Stimulated activated naive CD8-positive, alpha-beta T cell treated with anti-CD3 and anti-CD28 coated beads, Interleukin-15, amount 100 ng/mL, for 72 hours (primary cell): ENCODE measurements at regions not wholly inside any gene's neighbourhood (a gene's known extent, or its start where the extent isn't known, plus 50 kb on each side); places are given as distances from the start of the nearest gene placed in this dataset.
"Not testable (repeated sequence)": the region's sequence is repeated elsewhere in the genome, so short reads cannot be mapped to it uniquely, and the experiment has no call there.

ENCODE experiments used
- ATAC-seq: fragments of 150-1000 bp; cut with Tn5 transposase; 2 replicates; pipeline ENCODE4 v1.10.0; 2021; ENCODE audit warnings: mild to moderate bottlenecking, moderate library complexity
- DNase-seq, 2 donors: peaks; one replicate each; pipeline ENCODE4 v3.0.0; 2021 to 2022
- H3K27ac Mint-ChIP-seq, 2 donors: one replicate each; pipeline ENCODE4 v1.8.0; 2022; ENCODE audit warnings: mild to moderate bottlenecking in 2 of 2, mixed read lengths in 2 of 2, moderate library complexity in 2 of 2
- H3K27me3 Mint-ChIP-seq: one replicate; pipeline ENCODE4 v1.8.0; 2022; ENCODE audit warnings: mixed read lengths
- H3K4me1 Mint-ChIP-seq: one replicate; pipeline ENCODE4 v1.8.0; 2022; ENCODE audit warnings: mild to moderate bottlenecking, mixed read lengths
- H3K4me3 Mint-ChIP-seq, 2 donors: one replicate each; pipeline ENCODE4 v1.8.0; 2022; ENCODE audit warnings: mild to moderate bottlenecking in 2 of 2, mixed read lengths in 2 of 2, moderate library complexity in 1 of 2
- H3K9me3 Mint-ChIP-seq, 2 donors: one replicate each; pipeline ENCODE4 v1.8.0; 2022; ENCODE audit warnings: mixed read lengths in 2 of 2

DNA sequence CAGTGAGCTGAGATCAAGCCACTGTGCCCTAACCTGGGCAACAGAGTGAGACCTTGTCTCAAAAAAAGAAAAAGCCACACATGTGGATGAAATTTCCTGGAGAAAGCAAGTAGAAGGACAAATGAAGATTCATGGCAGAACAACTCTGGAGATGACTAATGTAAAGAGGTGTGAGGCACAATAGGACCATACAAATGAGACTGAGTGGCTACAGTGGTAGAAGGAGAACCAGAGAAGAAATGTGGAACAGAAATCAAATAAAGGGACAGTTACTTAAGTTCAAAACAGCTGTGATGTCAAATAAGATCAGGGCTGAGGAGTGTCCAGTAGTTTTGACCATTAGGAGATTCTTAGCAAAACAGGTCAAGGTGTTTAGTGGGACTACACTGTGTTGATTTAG lies 130.9 kb upstream of the CDK6 start:
- H3K27ac Mint-ChIP-seq, result no peak overlapping the region
- H3K27me3 Mint-ChIP-seq, result no peaks in the 10 kb centered on the region
- DNase-seq (no peak), ATAC-seq (peak; percentile 58)
- H3K4me1 Mint-ChIP-seq, result peaks cover 22% of the 10 kb centered on the region
- peaks cover 3 to 4% of the 10 kb centered on the region in 2 donors for H3K9me3 Mint-ChIP-seq
- H3K4me3 Mint-ChIP-seq, result no peak overlapping the region

DNA sequence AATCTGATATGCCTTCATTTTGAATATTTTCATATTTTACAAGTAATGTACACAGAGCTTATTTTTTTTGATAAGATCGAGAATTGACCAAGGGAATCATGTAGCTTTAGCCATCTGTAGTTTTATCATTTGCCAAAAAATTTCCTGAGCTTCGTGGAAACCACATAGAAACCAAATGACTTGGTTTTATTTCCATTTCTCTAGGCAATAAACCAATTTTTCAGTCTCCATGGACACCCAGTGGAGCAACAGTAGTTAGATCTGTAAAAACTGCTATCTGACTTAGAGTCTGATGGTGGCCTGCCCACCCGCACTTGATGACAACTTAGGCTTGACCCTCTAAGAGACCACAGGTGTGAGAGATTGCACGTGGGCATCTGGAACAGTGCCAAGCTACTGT lies 127.8 kb upstream of the CDK6 start:
- H3K27ac Mint-ChIP-seq, result no peak overlapping the region

GRCh38 chr7:92963566-92963965 lies 127.2 kb upstream of the CDK6 start:
- Mint-ChIP-seq H3K27me3 (peaks cover 11% of the 10 kb centered on the region), H3K4me1 (peaks cover 2% of the 10 kb centered on the region), H3K27ac (no peak overlapping the region), H3K4me3 (no peak overlapping the region), H3K9me3 (peaks cover 18 to 19% of the 10 kb centered on the region in 2 donors)
- DNase-seq (no peak), ATAC-seq (no peak)

More for the DNA sequence above, 127.8 kb upstream of the CDK6 start:
- no peak for DNase-seq
- H3K4me1 Mint-ChIP-seq, result peaks cover 8% of the 10 kb centered on the region
- no peak for ATAC-seq
- peaks cover 6% of the 10 kb centered on the region for H3K27me3 Mint-ChIP-seq
- no peak overlapping the region for H3K4me3 Mint-ChIP-seq
- peaks cover 14 to 17% of the 10 kb centered on the region in 2 donors for H3K9me3 Mint-ChIP-seq

- peaks cover 6% of the 10 kb centered on the region for H3K4me1 Mint-ChIP-seq
- H3K4me3 Mint-ChIP-seq, result no peak overlapping the region
- ATAC-seq (no peak), DNase-seq (no peak)
- H3K27ac Mint-ChIP-seq, result no peak overlapping the region
- peaks cover 27% of the 10 kb centered on the region for H3K27me3 Mint-ChIP-seq
- H3K9me3 Mint-ChIP-seq, result peaks cover 34% of the 10 kb centered on the region in 2 donors
Observed at GRCh38 chr7:92961961-92962360, 125.6 kb upstream of the CDK6 start.

DNA sequence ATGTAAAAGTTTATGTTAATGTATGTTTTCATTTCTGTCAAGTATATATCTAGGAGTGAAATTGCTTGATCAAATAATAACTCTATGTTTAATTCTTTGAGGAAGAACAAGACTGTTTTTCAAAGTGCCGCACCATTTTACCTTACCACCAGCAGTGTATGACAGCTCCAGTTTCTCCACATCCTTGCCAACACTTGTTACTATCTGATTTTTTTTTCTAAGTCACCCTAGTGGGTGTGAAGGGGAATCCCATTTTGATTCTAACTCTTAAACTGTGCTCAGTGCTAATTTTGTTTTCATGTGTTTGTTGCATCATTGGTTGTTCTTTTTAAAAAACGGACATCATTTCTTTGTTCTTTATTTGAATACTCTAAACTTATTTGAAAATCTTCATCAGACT lies 120.2 kb upstream of the CDK6 start:
- Mint-ChIP-seq H3K27me3 (peaks cover 28% of the 10 kb centered on the region), H3K4me3 (no peak overlapping the region), H3K27ac (no peak overlapping the region), H3K4me1 (peaks cover 20% of the 10 kb centered on the region), H3K9me3 (peaks cover 40 to 41% of the 10 kb centered on the region in 2 donors)
- no peak for ATAC-seq
- DNase-seq, result no peak

DNA sequence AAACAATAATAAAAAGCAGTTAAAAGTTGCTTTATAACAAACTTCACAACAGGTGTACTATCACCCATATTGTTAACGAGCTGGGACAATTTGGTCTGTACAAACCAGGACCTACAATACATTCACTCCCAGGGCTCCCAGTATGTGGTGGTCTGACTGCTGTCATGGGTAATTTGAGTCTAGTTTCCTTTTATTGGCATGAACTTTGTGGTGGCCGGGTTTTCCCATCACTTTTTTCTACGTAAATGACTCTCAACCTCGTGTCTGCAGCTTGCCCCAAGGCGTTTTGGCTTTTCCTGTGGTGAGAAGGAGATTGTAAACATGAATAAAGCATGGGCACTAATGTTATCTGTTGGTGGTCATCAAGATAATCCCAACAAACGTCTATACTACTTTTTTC lies 118.7 kb upstream of the CDK6 start:
- H3K9me3 Mint-ChIP-seq, result peaks cover 36 to 40% of the 10 kb centered on the region in 2 donors
- DNase-seq (peak; percentile 34 to 79), ATAC-seq (peak; percentile 96)
- H3K27me3 Mint-ChIP-seq, result peaks cover 28% of the 10 kb centered on the region
- peaks cover 20% of the 10 kb centered on the region for H3K4me1 Mint-ChIP-seq
- H3K4me3 Mint-ChIP-seq, result no peak overlapping the region
- H3K27ac Mint-ChIP-seq, result peak overlapping the region in 1 of 2 donors; percentile 14

- peaks cover 27 to 29% of the 10 kb centered on the region in 2 donors for H3K9me3 Mint-ChIP-seq
Observed at GRCh38 chr7:92953657-92954056, 117.3 kb upstream of the CDK6 start.

DNA sequence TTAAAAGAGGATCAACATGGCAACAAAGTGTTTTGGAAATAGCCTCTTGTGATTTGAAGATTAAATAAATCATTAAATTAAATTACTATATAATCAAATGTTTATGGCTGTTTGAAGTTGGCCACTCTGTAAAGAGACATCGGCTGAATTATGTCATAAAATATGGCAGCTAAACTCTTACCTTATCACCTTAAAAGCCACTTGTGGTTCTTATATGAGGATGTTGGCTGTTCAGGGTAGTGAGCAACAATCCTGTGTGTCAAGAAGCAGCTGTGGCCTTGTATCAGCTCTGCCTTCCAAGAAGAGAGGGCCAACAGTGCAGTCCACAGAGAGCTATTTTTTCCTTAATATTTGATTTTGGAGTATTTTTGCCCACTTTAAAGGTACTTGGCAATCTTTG lies 113.4 kb upstream of the CDK6 start:
- no peak for DNase-seq
- ATAC-seq, result no peak
- Mint-ChIP-seq H3K27ac (no peak overlapping the region), H3K9me3 (peaks cover 8 to 14% of the 10 kb centered on the region in 2 donors), H3K27me3 (no peaks in the 10 kb centered on the region), H3K4me3 (no peak overlapping the region), H3K4me1 (peaks cover 9% of the 10 kb centered on the region)

More at GRCh38 chr7:92953657-92954056, 117.3 kb upstream of the CDK6 start:
- peaks cover 17% of the 10 kb centered on the region for H3K27me3 Mint-ChIP-seq
- peak; percentile 71 for ATAC-seq
- peak overlapping the region in 1 of 2 donors; percentile 42 for H3K4me3 Mint-ChIP-seq
- H3K4me1 Mint-ChIP-seq, result peaks cover 20% of the 10 kb centered on the region
- peak overlapping the region in 1 of 2 donors; percentile 91 for H3K27ac Mint-ChIP-seq
- peak in 1 of 2 donors; percentile 26 for DNase-seq

- no peak overlapping the region for H3K4me3 Mint-ChIP-seq
- DNase-seq (no peak), ATAC-seq (no peak)
- H3K9me3 Mint-ChIP-seq, result peaks cover 35 to 36% of the 10 kb centered on the region in 2 donors
- H3K27me3 Mint-ChIP-seq, result no peaks in the 10 kb centered on the region
- peaks cover 9% of the 10 kb centered on the region for H3K4me1 Mint-ChIP-seq
- H3K27ac Mint-ChIP-seq, result no peak overlapping the region
Observed at GRCh38 chr7:92945840-92946239, 109.5 kb upstream of the CDK6 start.

GRCh38 chr7:92944633-92945032 lies 108.3 kb upstream of the CDK6 start:
- H3K27ac Mint-ChIP-seq, result no peak overlapping the region
- H3K27me3 Mint-ChIP-seq, result no peaks in the 10 kb centered on the region
- DNase-seq (no peak), ATAC-seq (no peak)
- peaks cover 46 to 48% of the 10 kb centered on the region in 2 donors for H3K9me3 Mint-ChIP-seq
- peaks cover 9% of the 10 kb centered on the region for H3K4me1 Mint-ChIP-seq
- no peak overlapping the region for H3K4me3 Mint-ChIP-seq

DNA sequence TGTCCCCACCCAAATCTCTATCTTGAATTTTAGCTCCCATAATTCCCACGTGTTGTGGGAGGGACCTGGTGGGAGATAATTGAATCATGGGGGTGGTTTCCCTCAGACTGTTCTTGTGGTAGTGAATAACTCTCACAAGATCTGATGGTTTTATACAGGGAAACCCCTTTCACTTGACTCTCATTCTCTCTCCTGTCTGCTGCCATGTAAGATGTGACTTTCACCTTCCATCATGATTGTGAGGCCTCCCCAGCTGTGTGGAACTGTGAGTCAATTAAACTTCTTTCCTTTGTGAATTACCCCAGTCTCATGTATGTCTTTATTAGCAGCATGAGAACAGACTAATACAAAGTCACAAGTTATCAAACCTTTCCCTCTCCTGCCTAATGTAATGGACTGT lies 106.3 kb upstream of the CDK6 start:
- not testable (repeated sequence) for H3K27me3 Mint-ChIP-seq, H3K4me3 Mint-ChIP-seq, H3K4me1 Mint-ChIP-seq
- DNase-seq (peak in 1 of 2 donors; percentile 16), ATAC-seq (peak; percentile 59)
- Mint-ChIP-seq H3K9me3 (peaks cover 60 to 65% of the 10 kb centered on the region in 2 donors), H3K27ac (peak overlapping the region in 1 of 2 donors; percentile 14)

DNA sequence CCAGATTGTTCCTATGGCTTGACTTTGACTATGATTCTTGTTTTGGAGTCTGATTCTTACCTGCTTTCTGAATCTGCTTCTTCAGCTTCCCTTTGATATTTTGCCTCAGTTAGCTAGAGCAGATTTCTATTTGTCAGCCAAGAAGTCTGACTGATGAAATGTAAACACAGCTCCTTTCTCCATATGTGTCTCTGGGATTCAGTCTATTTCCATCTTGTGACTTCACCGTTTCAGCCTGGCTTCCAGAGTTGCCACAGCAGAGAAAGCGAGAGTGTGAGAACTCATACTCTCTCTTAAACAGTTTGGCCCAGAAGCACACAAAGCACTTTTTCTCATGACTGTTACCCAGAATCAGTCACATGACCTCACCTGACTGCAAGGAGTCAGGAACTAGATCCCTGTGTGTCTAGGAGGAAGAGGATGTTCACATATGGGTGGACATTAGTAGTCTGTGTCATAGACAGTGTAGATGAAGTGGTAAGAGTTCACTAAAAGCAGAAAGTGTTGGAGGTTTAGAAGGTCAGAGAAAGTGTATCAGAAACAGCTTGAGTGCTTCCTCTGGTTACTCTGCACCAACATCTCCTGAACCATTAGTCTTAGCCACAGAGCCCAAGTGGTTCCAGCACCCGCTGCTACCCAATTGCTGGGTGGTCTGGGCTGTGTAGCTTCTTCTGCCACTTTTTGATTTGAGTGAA lies 103.4 kb upstream of the CDK6 start:
- H3K4me1 Mint-ChIP-seq, result peaks cover 9% of the 10 kb centered on the region
- ATAC-seq, result no peak
- H3K27ac Mint-ChIP-seq, result no peak overlapping the region
- DNase-seq, result no peak
- H3K9me3 Mint-ChIP-seq, result peaks cover 50 to 57% of the 10 kb centered on the region in 2 donors
- H3K27me3 Mint-ChIP-seq, result no peaks in the 10 kb centered on the region
- H3K4me3 Mint-ChIP-seq, result no peak overlapping the region

DNA sequence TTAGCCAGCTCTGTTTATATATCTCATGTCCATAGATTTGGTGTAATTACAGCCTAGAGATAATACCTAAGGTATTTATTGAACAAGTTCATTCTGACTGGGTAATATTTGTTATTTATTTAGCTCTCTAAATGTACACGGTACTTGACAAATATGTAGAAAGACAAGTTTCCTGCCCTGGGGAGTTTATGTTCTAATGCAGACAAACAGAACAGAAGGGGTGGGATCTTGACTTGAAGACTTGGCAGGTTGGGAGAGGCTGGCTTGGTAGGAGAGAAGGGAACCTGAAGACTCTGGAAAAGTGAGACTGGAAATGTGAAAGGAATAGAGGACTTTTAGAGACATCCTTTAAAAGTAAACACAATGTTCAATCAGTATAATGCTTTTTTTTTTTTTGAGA lies 97.7 kb upstream of the CDK6 start:
- H3K27ac Mint-ChIP-seq, result no peak overlapping the region
- ATAC-seq (no peak), DNase-seq (no peak)
- H3K9me3 Mint-ChIP-seq, result peaks cover 16 to 37% of the 10 kb centered on the region in 2 donors
- no peaks in the 10 kb centered on the region for H3K4me1 Mint-ChIP-seq
- H3K4me3 Mint-ChIP-seq, result no peak overlapping the region
- H3K27me3 Mint-ChIP-seq, result peaks cover 8% of the 10 kb centered on the region

- H3K4me1 Mint-ChIP-seq, result no peaks in the 10 kb centered on the region
- DNase-seq (no peak), ATAC-seq (no peak)
- H3K9me3 Mint-ChIP-seq, result peaks cover 6 to 25% of the 10 kb centered on the region in 2 donors
- H3K27ac Mint-ChIP-seq, result no peak overlapping the region
- peaks cover 11% of the 10 kb centered on the region for H3K27me3 Mint-ChIP-seq
- H3K4me3 Mint-ChIP-seq, result no peak overlapping the region
Observed at GRCh38 chr7:92932450-92932849, 96.1 kb upstream of the CDK6 start.

GRCh38 chr7:92930404-92930803 lies 94.0 kb upstream of the CDK6 start:
- Mint-ChIP-seq H3K4me1 (no peaks in the 10 kb centered on the region), H3K27me3 (peaks cover 21% of the 10 kb centered on the region), H3K4me3 (no peak overlapping the region), H3K27ac (no peak overlapping the region), H3K9me3 (peaks cover 8 to 27% of the 10 kb centered on the region in 2 donors)
- no peak for DNase-seq
- no peak for ATAC-seq

- Mint-ChIP-seq H3K27me3 (peaks cover 25% of the 10 kb centered on the region), H3K4me3 (no peak overlapping the region), H3K4me1 (no peaks in the 10 kb centered on the region), H3K9me3 (peaks cover 25 to 29% of the 10 kb centered on the region in 2 donors), H3K27ac (no peak overlapping the region)
- ATAC-seq, result no peak
- DNase-seq, result no peak
Observed at GRCh38 chr7:92926697-92927044, 90.3 kb upstream of the CDK6 start.
